GM19455 (cell line): ENCODE measurements at regions not wholly inside any gene's neighbourhood (a gene's known extent, or its start where the extent isn't known, plus 50 kb on each side); places are given as distances from the start of the nearest gene placed in this dataset.

Source experiments
- ATAC-seq: cut with Tn5 transposase; IDR thresholded peaks from one replicate; pipeline ENCODE4 v1.9.1; 2021; ENCODE audit not compliant: unreplicated experiment

DNA sequence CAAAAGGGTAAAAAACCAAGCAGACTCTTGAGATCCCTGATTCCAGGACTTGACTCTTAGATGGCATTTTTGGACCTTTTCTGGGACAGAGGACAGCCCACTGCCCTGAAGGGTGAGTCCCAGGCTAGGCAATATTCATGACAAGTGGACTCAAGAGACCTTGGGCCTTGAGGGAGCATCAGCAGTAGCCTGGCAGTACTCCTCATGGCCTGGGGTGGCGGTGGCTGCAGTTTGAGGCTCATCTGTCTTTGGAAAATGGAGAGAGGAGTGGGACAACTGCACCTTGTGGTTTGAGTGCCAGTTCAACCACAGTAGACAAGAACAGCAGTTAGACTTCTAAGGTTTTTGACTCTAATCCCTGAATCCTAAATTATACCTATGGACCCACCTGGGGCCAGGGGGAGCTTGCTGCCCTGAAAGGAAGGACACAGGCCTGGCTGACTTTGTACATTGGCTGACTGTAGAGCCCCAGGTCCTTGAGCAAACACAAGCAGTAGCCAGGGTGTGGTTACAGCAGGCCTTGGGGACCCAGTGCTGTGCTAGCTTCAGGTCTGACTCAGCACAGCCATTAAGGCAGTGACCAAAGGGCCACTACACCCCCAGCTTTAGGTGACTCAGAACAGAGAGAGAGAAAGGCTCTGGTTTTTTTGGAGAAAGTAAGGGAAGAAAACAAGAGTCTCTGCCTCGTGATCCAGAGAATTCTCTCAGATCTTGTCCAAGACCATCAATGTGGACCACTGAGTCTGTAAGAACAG, 1023.2 kb downstream of the KCNT2 start:
- ATAC-seq = no peak

DNA sequence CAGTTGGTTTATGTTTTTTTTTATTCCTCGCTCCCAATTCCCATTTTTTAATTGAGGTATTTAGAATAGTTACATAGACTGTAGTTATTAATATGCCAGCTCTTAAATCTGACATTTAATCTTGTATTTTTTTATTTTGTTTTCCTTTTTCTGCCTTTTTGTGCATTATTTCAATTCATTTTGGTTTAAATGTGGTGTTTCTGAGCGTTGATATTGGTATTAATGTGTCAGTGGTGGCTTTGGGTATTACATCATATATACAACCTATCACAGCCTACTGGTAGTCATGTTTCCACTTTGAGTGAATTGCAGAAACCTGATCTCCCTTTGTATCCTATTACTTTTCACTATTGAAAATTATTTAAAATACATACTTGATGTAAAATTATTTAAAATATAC, 1027.3 kb downstream of the KCNT2 start:
- ATAC-seq = no peak

- no peak for ATAC-seq
Measured at GRCh38 chr1:195577748-195578147, 1030.5 kb downstream of the KCNT2 start.

GRCh38 chr1:195576641-195577040, 1031.6 kb downstream of the KCNT2 start:
- ATAC-seq = no peak

GRCh38 chr1:195574511-195574910, 1033.7 kb downstream of the KCNT2 start:
- ATAC-seq = no peak

GRCh38 chr1:195569934-195570333, 1038.3 kb downstream of the KCNT2 start:
- no peak for ATAC-seq

- ATAC-seq = no peak
Measured at GRCh38 chr1:195568389-195568788, 1039.9 kb downstream of the KCNT2 start.

- no peak for ATAC-seq
Measured at GRCh38 chr1:195562074-195562473, 1046.2 kb downstream of the KCNT2 start.

DNA sequence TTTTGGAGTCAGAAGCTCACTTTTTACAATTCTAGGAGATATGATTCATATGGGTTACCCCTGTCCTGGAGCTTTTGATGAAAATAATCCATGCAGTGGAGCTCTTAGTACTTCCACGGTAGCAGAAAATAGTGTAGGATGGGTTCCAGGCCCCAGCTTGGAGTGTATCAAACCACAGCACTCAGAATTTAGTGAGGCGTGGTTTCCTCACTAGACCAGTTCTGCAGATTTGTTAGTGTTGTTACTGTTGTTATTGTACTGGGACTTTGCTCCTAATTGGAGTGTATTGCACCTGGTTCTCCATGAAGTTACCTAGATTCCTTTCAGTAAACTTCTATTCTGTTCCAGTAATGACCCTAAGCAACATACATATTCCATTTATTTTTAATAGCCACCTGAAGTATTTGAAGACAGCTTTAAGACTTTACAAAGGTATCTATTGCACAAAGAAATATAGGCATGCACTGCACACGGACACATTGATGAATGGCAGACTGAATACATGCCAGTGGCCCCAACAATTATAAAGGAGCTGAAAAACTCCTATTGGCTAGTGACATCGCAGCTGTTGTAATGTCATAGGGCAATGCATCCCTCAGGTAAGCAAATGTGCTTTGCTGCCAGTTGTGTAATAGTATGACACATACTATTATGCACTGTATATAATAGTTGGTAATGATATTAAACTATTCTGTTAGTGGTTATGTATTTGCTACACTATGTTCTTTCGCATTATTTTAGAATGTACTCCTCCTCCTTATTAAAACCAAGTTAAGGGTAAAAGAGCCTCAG, 1058.0 kb downstream of the KCNT2 start:
- no peak for ATAC-seq

DNA sequence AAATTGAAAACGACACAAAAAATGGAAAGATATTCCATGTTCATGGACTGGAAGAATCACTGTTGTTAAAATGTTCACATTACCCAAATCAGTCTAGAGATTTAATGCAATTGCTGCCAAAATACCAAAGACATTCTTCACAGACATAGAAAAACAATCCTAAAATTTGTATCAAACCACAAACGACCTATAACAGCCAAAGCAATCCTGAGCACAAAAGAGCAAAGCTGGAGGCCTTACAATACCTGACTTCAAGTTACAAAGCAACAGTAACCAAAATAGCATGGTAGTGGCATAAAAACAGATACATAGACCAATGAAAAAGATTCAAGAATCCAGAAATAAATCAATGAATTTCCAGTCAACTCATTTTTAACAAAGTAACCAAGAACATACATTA, 1077.3 kb downstream of the KCNT2 start:
- ATAC-seq = no peak

DNA sequence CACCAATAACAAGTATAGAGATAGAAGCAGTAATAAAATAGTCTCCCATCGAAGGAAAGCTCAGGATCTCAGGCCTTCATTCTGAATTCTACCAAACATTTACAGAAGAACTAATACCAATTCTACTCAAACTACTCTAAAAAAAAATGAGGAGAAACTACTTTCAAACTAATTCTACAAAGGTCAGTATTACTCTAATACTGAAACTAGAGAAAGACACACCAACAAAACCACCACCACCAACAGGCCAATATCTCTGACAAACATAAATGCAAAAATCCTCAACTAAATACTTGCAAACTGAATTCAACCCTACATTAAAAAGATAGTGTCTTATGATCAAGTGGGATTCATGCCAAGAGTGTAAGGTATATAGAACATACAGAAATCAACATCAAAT, 1078.4 kb downstream of the KCNT2 start:
- no peak for ATAC-seq

DNA sequence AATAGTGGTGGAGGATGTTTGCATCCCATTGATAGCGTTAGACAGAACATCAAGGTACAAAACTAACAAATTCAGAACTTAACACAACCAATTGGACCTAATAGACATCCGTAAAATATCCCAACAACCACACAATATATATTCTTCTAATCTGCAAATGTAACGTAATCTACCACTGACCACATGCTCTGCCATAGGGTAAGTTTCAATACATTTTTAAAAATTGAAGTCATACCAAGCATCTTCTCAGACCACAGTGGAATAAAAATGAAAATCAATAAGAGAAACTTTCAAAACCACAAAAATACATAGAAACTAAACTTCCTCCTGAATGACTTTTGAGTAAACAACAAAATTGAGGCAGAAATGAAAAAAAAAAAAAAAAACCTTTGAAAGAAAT, 1087.5 kb downstream of the KCNT2 start:
- ATAC-seq = no peak

GRCh38 chr1:195516036-195516435, 1092.2 kb downstream of the KCNT2 start:
- no peak for ATAC-seq

DNA sequence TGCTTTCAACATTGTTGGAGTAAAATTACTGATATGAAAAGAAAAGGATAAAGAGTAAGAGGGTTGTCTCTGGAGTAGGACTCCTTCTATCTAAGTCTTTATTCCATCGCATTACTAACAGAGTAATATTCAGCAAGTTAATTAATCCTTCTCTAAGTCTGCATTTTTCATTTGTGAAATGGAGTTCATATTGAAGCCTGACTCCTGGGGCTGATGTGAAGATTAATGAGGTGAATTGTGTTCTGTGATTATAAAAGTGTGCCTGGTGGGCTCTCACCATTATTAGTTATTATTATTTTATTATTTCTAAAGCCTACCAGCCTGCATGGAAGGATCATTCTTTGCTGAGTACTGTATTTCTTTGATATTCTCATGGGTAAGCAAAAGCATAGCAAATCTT, 1096.7 kb downstream of the KCNT2 start:
- ATAC-seq = no peak

GRCh38 chr1:195501118-195501517, 1107.1 kb downstream of the KCNT2 start:
- no peak for ATAC-seq

DNA sequence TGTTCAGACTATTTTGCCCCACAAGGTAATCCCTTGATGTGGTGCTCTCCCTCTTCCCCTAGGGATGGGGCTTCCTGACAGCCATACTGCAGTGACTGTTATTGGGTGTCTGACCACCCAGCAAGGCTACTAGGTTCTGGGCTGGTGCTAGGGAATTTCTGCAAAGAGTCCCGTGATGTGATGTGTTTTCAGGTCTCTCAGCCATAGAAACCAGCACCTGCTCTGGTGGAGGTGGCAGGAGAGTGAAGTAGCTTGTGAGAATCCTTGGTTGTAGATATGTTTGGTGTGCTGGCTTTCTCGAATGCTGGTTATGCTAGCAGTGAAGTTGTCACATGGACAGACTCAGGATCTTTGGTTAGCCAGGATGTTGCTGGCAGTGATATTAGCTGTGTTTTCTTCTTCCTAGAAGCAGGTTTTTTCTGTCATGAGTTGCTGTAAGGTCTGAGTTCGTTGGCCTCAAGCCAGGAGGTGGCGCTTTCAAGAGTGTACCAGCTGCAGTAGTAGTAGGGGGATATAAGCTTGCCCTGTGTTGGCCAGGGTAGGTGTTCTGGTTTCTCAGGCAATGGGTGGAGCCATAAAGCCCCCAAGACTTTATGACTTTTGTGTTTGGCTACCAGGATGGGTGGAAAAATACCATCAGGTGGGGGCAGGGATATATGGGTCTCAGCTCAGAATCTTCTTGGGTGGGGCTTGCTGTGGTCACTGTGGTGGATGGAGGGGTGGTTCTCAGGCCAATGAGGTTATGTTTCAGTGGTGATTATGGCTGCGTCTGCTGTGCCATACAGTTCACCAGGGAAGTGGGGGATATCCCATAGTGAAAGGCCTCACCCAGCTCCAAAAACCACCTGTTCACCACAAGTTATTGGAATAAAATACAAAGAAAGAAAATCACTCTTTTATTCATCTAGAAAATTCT, 1112.3 kb downstream of the KCNT2 start:
- no peak for ATAC-seq

DNA sequence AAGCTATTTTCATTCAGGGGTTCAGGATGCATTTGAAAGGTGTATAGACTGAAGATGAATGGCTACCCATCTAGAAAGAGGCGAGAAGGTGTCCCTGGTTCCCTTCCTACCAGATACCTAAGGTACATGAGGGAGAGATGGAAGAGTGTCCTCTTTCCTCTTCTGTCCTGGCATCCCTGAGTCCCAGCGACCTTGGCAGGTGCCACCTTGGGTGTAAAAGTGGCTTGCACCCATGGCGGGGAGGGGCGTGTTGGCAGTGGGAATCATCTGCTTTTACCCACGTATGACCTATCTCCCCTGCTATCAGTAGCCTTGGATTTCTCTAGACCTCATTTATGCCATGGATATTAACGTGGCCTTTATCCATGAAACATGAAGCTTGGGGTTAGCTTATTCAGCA, 1126.1 kb downstream of the KCNT2 start:
- ATAC-seq = no peak

DNA sequence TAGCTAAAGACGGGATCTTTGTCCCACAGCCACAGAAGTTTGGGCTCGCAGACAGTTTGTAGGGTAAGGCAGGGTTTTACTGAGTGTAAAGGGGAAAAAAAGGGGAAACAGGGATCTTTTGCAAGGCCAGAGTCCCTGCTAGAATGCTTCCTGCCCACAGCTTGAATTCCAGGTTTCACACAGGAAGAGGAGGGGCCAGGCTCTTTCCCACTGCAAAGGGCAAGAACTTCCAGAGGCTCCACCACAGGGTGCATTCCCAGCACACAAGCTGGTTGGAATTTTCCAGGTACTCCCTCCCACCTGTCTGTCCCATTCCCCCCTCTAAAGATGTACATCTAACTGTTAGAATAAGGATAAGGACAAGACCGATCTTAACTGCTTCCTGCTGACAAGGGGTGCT, 1126.9 kb downstream of the KCNT2 start:
- no peak for ATAC-seq

GRCh38 chr1:195475568-195475967, 1132.7 kb downstream of the KCNT2 start:
- ATAC-seq = no peak

GRCh38 chr1:195472291-195472690, 1135.9 kb downstream of the KCNT2 start:
- no peak for ATAC-seq

DNA sequence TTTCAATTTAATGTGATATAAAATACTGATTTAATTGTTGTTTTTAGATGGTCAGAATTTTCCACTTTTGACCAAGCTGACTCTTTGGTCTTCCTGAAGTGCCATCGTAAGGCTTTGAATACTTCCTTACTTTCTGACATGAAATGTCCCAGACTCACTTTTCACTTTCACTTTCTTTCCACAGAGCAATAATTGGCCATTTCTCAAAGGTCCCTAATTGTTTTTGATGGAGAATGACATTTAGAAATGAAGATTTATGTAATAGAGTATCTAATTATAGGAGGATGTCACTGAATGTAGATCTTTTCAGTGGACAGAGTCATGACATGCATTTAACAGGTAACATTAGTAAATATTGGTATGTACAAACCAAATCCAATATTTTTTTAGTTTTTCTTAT, 1141.6 kb downstream of the KCNT2 start:
- ATAC-seq = no peak
